ENCODE measurements at regions not wholly inside any gene's neighbourhood (a gene's known extent, or its start where the extent isn't known, plus 50 kb on each side); places are given as distances from the start of the nearest gene placed in this dataset.

GRCh38 chr14:26855077-26855753, 257.4 kb upstream of the NOVA1 start:
- no peaks in the 10 kb centered on the region for H3K36me3 ChIP-seq (ENCODE audit: insufficient read depth, low read length)
- no peaks in the 10 kb centered on the region for H3K79me2 ChIP-seq (ENCODE audit: control insufficient read depth, insufficient read depth, low read length, unreplicated experiment)
- H2AFZ ChIP-seq (ENCODE audit: low read length, unreplicated experiment), result peak overlapping the region; percentile 79
- peak overlapping the region; percentile 50 for H3K27ac ChIP-seq (ENCODE audit: low read depth, low read length)
- peak overlapping the region; percentile 19; the same call in 1 of the 2 replicates for H3K4me3 ChIP-seq (ENCODE audit: low read depth, low read length)
- H3K27me3 ChIP-seq (ENCODE audit: insufficient read depth, low read length), result no peaks in the 10 kb centered on the region
- H3K4me1 ChIP-seq (ENCODE audit: control insufficient read depth, insufficient read depth, low read length, unreplicated experiment), result peaks cover 9% of the 10 kb centered on the region

- no peaks in the 10 kb centered on the region for H3K79me2 ChIP-seq (ENCODE audit: control insufficient read depth, insufficient read depth, low read length, unreplicated experiment)
- no peaks in the 10 kb centered on the region for H3K27me3 ChIP-seq (ENCODE audit: insufficient read depth, low read length)
- peaks cover 9% of the 10 kb centered on the region for H3K4me1 ChIP-seq (ENCODE audit: control insufficient read depth, insufficient read depth, low read length, unreplicated experiment)
- H3K27ac ChIP-seq (ENCODE audit: low read depth, low read length), result no peak overlapping the region
- H3K4me3 ChIP-seq (ENCODE audit: low read depth, low read length), result no peak overlapping the region
- H3K36me3 ChIP-seq (ENCODE audit: insufficient read depth, low read length), result no peaks in the 10 kb centered on the region
- H2AFZ ChIP-seq (ENCODE audit: low read length, unreplicated experiment), result no peak overlapping the region
These were observed 259.2 kb upstream of the NOVA1 start for GRCh38 chr14:26856876-26857518.

DNA sequence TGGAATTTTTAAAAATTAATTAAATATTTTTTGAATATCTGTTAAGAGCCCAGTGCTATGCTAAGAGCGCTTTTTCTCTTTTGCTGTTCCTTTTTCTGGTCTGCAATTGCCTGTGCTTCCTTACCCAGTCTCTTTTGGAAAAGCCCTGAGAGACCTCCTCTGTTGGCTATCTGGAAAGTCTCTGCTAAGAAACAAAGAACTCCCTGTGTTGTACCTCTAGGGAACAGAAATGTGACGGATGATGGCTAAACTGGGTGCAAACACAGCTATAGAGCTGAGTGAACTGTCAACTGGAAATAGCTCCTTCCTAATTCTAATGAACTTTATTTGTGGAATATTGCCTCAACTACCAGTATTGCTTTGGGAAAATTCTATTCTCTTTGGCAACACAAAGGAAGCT, 261.6 kb upstream of the NOVA1 start:
- H3K27me3 ChIP-seq (ENCODE audit: insufficient read depth, low read length), result no peaks in the 10 kb centered on the region
- no peak overlapping the region for H3K4me3 ChIP-seq (ENCODE audit: low read depth, low read length)
- no peaks in the 10 kb centered on the region for H3K36me3 ChIP-seq (ENCODE audit: insufficient read depth, low read length)
- no peak overlapping the region for H2AFZ ChIP-seq (ENCODE audit: low read length, unreplicated experiment)
- H3K79me2 ChIP-seq (ENCODE audit: control insufficient read depth, insufficient read depth, low read length, unreplicated experiment), result no peaks in the 10 kb centered on the region
- no peak overlapping the region for H3K27ac ChIP-seq (ENCODE audit: low read depth, low read length)
- peaks cover 18% of the 10 kb centered on the region for H3K4me1 ChIP-seq (ENCODE audit: control insufficient read depth, insufficient read depth, low read length, unreplicated experiment)

DNA sequence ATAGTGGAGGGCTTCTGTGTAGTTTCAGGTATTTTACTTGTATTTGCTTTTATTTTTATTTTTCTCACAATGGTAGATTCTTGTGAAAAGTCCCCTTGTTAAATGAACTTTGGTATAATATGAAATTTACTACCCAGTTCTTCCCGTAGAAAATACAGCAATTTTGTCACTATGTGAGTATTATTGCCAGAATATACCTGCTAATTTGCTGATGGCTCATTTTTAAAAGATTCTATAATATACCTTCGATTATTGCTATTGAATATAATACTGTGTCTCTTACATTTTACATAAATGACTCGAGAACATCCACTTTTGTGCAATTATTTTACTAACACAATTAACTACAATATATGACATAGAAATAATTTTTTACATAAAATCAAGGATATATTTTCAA, 262.3 kb upstream of the NOVA1 start:
- Histone ChIP-seq H3K27me3 (ENCODE audit: insufficient read depth, low read length) (no peaks in the 10 kb centered on the region), H3K79me2 (ENCODE audit: control insufficient read depth, insufficient read depth, low read length, unreplicated experiment) (no peaks in the 10 kb centered on the region), H3K27ac (ENCODE audit: low read depth, low read length) (no peak overlapping the region), H3K4me1 (ENCODE audit: control insufficient read depth, insufficient read depth, low read length, unreplicated experiment) (peaks cover 16% of the 10 kb centered on the region), H2AFZ (ENCODE audit: low read length, unreplicated experiment) (no peak overlapping the region), H3K4me3 (ENCODE audit: low read depth, low read length) (no peak overlapping the region), H3K36me3 (ENCODE audit: insufficient read depth, low read length) (no peaks in the 10 kb centered on the region)

GRCh38 chr14:26863736-26864135, 265.9 kb upstream of the NOVA1 start:
- H3K4me1 ChIP-seq (ENCODE audit: control insufficient read depth, insufficient read depth, low read length, unreplicated experiment), result peaks cover 9% of the 10 kb centered on the region
- no peaks in the 10 kb centered on the region for H3K79me2 ChIP-seq (ENCODE audit: control insufficient read depth, insufficient read depth, low read length, unreplicated experiment)
- no peak overlapping the region for H2AFZ ChIP-seq (ENCODE audit: low read length, unreplicated experiment)
- no peak overlapping the region for H3K27ac ChIP-seq (ENCODE audit: low read depth, low read length)
- H3K36me3 ChIP-seq (ENCODE audit: insufficient read depth, low read length), result no peaks in the 10 kb centered on the region
- no peak overlapping the region for H3K4me3 ChIP-seq (ENCODE audit: low read depth, low read length)
- peaks cover 10% of the 10 kb centered on the region for H3K27me3 ChIP-seq (ENCODE audit: insufficient read depth, low read length)

DNA sequence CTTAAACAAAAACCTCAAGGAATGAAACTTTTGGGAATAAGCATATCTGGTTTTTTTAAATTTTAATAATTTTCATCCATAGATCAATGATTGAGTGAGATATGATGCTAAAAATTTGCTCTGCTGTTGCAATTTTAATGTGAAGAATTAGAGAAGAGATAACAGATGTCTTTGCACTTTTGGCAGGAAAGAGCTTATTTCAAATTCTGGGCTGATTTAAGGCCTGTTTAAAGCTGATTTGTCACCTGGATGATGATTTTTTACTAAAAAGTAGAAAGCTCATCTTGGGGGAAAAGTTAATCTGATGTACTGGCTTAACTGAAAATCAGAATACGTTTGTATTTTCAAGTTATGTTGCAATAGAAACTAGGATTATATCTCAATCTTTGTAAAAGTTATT, 268.9 kb upstream of the NOVA1 start:
- Histone ChIP-seq H3K4me1 (ENCODE audit: control insufficient read depth, insufficient read depth, low read length, unreplicated experiment) (peaks cover 9% of the 10 kb centered on the region), H3K27me3 (ENCODE audit: insufficient read depth, low read length) (peaks cover 24% of the 10 kb centered on the region), H2AFZ (ENCODE audit: low read length, unreplicated experiment) (no peak overlapping the region), H3K27ac (ENCODE audit: low read depth, low read length) (no peak overlapping the region), H3K36me3 (ENCODE audit: insufficient read depth, low read length) (no peaks in the 10 kb centered on the region), H3K4me3 (ENCODE audit: low read depth, low read length) (no peak overlapping the region), H3K79me2 (ENCODE audit: control insufficient read depth, insufficient read depth, low read length, unreplicated experiment) (no peaks in the 10 kb centered on the region)

GRCh38 chr14:26867171-26867757, 269.4 kb upstream of the NOVA1 start:
- Histone ChIP-seq H3K79me2 (ENCODE audit: control insufficient read depth, insufficient read depth, low read length, unreplicated experiment) (no peaks in the 10 kb centered on the region), H3K4me1 (ENCODE audit: control insufficient read depth, insufficient read depth, low read length, unreplicated experiment) (peaks cover 9% of the 10 kb centered on the region), H2AFZ (ENCODE audit: low read length, unreplicated experiment) (no peak overlapping the region), H3K36me3 (ENCODE audit: insufficient read depth, low read length) (no peaks in the 10 kb centered on the region), H3K27me3 (ENCODE audit: insufficient read depth, low read length) (peaks cover 28% of the 10 kb centered on the region), H3K4me3 (ENCODE audit: low read depth, low read length) (no peak overlapping the region), H3K27ac (ENCODE audit: low read depth, low read length) (no peak overlapping the region)

- H3K27me3 ChIP-seq (ENCODE audit: insufficient read depth, low read length), result peaks cover 28% of the 10 kb centered on the region
- no peak overlapping the region for H3K4me3 ChIP-seq (ENCODE audit: low read depth, low read length)
- H3K79me2 ChIP-seq (ENCODE audit: control insufficient read depth, insufficient read depth, low read length, unreplicated experiment), result no peaks in the 10 kb centered on the region
- H3K27ac ChIP-seq (ENCODE audit: low read depth, low read length), result no peak overlapping the region
- no peak overlapping the region for H2AFZ ChIP-seq (ENCODE audit: low read length, unreplicated experiment)
- no peaks in the 10 kb centered on the region for H3K4me1 ChIP-seq (ENCODE audit: control insufficient read depth, insufficient read depth, low read length, unreplicated experiment)
- H3K36me3 ChIP-seq (ENCODE audit: insufficient read depth, low read length), result no peaks in the 10 kb centered on the region
These were observed 272.3 kb upstream of the NOVA1 start for GRCh38 chr14:26870096-26870495.

GRCh38 chr14:26870722-26871617, 273.1 kb upstream of the NOVA1 start:
- Histone ChIP-seq H2AFZ (ENCODE audit: low read length, unreplicated experiment) (no peak overlapping the region), H3K27ac (ENCODE audit: low read depth, low read length) (no peak overlapping the region), H3K27me3 (ENCODE audit: insufficient read depth, low read length) (peaks cover 28% of the 10 kb centered on the region), H3K4me1 (ENCODE audit: control insufficient read depth, insufficient read depth, low read length, unreplicated experiment) (no peaks in the 10 kb centered on the region), H3K36me3 (ENCODE audit: insufficient read depth, low read length) (no peaks in the 10 kb centered on the region), H3K79me2 (ENCODE audit: control insufficient read depth, insufficient read depth, low read length, unreplicated experiment) (no peaks in the 10 kb centered on the region), H3K4me3 (ENCODE audit: low read depth, low read length) (no peak overlapping the region)

DNA sequence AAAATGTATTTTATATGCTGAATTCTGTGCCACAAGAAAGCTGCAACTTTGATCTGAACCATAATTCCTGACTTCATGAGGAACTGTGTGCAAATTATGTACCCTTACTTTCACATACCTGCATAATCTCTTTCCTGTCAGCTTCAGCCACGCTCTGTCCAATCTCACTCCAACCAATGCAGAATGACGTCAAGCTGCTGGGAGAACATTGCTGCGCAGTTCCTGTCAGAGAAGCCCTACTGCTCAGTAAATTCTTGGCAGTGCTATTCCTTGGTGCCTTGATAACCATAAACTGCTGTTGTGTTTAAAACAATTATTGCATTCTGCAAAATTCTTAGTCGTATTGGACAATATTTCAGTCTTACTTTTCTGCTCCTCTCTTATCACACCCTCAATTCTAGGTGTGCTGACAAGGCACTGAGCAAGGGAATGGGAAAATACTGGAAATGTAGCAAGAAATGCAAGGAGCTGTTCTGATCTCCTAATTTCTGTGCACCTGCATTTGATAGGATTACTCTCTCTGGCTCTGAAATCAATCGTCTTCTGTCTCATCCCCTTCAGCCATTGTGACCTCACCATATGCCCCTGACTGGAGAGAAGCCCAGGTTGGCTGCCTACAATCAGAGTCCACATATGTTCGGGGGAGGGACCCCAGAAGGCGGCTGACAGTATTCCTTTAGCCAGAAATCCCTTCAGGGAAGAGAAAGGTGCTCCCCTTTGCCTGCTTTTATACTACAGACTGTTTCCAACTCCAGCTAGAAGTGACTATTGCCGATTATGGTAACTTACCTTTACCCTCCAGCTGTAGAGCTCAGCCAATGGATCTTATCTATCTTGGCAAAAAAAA, 274.9 kb upstream of the NOVA1 start:
- H3K79me2 ChIP-seq (ENCODE audit: control insufficient read depth, insufficient read depth, low read length, unreplicated experiment), result no peaks in the 10 kb centered on the region
- no peak overlapping the region for H3K27ac ChIP-seq (ENCODE audit: low read depth, low read length)
- no peak overlapping the region for H2AFZ ChIP-seq (ENCODE audit: low read length, unreplicated experiment)
- H3K4me3 ChIP-seq (ENCODE audit: low read depth, low read length), result no peak overlapping the region
- H3K27me3 ChIP-seq (ENCODE audit: insufficient read depth, low read length), result peaks cover 34% of the 10 kb centered on the region
- no peaks in the 10 kb centered on the region for H3K4me1 ChIP-seq (ENCODE audit: control insufficient read depth, insufficient read depth, low read length, unreplicated experiment)
- H3K36me3 ChIP-seq (ENCODE audit: insufficient read depth, low read length), result no peaks in the 10 kb centered on the region

Data from ACC112 (cell line).